ENCODE measurements at regions not wholly inside any gene's neighbourhood (a gene's known extent, or its start where the extent isn't known, plus 50 kb on each side); places are given as distances from the start of the nearest gene placed in this dataset.
"Not testable (repeated sequence)": the region's sequence is repeated elsewhere in the genome, so short reads cannot be mapped to it uniquely, and the experiment has no call there.

DNA sequence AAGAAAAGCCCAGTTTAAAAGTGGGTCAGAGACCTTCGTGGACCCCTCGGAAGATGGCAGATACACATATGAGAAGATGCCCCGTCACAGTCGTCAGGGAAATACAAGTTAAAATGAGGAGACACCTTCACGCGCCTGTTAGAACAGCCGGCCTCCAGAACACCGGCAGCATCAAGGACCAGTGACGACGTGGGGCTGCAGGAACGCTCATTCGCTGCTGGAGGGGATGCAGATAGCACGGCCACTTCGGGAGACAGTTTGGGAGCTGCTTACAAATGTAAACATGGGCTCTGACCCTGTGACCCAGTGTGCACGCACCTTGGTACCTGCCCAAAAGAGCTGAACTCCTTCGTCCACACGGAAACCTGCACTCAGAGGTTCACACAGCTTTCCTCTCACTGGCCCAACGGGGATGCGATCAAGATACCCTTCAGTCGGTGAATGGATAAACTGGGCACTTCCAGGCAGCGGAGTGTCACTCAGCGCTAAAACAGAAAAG, 83.7 kb upstream of the CTDP1 start:
- no peak for DNase-seq (ENCODE audit: low read depth in 4 of 4, low spot score in 3 of 4)

DNA sequence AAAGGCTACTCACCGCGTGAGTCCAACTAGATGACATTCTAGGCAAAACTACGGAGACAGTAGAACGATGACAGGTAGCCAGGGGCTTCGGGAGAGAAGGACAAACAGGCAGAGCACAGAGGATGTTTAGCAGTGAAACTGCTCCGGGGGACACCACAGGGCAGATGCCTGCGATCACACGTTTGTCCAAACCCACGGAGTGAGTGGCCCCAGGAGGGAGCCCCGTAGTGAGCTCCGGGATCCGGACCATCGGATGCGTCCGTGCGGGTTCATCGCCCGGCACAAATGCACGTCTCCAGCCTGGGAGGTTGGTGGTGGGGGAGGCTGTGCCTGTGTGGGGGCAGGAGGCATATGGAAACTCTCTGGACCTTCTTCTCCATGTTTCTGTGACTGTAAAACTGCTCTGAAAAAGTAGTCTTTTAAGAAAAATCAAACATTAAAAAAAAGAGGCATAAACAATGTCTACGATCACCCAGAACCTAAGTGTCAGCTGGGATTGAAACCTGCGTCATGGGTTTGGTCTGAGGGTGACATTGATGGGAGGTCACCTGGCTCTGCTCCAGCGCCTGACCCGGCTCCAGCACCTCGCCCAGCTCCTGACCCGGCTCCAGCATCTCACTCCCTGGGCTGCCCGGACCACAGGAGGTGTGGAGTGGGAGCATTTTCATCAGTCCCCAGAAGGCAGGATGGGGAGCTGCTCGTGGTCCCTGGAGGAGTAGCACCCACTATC, 83.0 kb upstream of the CTDP1 start:
- DNase-seq (ENCODE audit: low read depth in 4 of 4, low spot score in 3 of 4): no peak

DNA sequence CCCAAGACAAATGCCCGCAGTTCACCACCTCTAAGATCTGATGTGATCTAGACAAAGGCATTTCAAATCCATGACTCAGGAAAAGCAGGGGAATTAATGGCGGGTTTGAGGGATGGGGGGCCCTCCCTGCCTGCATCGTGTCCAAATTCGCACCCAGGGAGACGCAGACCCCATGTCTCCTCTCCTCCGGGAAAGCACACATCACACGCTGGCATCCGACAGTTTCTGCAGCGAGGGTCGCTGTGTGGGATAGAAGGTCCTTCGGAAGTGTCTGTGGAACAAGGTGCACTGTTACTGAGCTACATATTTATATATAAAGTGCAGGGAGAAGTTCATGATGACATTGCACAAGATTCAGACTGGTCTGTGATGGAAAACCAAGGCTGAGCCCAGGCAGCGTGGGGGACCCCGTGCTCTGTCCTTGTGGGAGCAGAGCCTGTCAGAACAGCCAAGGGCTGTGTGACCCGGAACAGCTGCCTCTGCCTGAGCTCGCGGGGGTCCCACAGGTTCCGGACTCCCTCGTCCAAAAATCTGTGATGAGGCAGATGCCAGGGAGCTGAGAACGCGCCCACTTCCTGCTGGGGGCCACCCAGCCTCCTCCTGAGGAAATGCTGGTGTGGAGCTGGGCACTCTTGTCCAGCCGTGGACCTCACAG, 82.3 kb upstream of the CTDP1 start:
- DNase-seq (ENCODE audit: low read depth in 4 of 4, low spot score in 3 of 4): no peak

DNA sequence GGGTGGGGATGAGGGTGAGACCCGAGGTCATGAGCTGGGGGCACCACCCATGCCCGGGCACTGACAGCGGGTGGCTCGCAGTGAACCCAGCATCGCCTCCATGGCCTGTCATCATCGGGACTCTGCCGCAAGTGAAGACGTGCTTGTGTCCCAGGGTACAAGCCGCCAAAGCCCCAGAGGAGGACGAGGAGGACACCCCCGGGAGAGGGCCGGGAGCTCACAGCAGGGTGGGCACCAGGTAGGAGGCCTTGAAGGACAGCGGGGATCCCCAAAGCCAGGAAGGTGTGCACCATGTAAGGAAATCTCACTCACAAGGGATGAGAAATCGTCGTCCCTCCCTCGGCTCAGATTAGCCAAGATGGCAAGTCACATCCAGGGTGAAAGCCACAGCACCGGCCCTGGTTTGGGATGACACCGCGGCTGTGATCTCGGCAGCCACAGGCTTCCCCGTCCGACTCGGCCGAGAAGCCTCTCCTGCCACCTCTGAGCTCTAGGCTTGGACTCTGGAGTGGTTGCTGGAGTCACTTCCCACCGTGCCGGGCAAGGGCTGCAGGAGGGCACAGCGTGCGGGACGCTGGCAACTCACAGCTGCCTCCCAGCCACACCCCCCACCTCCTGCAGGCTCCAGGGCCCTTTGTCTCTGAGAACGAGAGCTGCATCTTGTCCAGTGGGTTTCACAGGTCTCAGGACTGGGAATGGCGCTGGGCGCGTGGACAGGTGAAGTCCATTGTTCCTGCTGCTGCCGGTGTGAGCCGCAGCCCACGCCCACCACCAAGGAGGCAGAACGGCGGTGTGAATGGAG, 81.6 kb upstream of the CTDP1 start:
- no peak for DNase-seq (ENCODE audit: low read depth in 4 of 4, low spot score in 3 of 4)

- no peak for DNase-seq (ENCODE audit: low read depth in 4 of 4, low spot score in 3 of 4)
Measured at GRCh38 chr18:79598633-79599175, 80.9 kb upstream of the CTDP1 start.

- no peak for DNase-seq (ENCODE audit: low read depth in 4 of 4, low spot score in 3 of 4)
Measured at GRCh38 chr18:79599441-79599931, 80.1 kb upstream of the CTDP1 start.

- no peak for DNase-seq (ENCODE audit: low read depth in 4 of 4, low spot score in 3 of 4)
Measured at GRCh38 chr18:79600141-79600540, 79.5 kb upstream of the CTDP1 start.

GRCh38 chr18:79600596-79600995, 79.0 kb upstream of the CTDP1 start:
- no peak for DNase-seq (ENCODE audit: low read depth in 4 of 4, low spot score in 3 of 4)

DNA sequence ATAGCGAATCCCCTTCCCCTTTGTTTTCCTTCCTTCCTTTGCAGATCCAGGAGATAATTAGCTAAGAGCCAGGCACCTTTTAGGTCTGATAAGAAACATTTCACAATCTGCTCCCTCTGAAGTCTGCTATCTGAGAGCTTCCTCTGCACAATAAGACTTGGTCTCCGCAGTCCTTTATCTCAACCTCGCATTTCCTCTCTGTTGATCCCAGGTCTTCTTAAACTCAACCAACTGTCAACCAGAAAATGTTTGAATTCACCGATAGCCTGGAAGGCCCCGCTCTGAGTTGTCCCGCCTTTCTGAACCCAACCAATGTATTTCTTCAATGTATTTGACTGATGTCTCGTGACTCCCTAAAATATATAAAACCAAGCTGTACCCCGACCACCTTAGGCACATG, 78.4 kb upstream of the CTDP1 start:
- DNase-seq (ENCODE audit: low read depth in 4 of 4, low spot score in 3 of 4): no peak

DNA sequence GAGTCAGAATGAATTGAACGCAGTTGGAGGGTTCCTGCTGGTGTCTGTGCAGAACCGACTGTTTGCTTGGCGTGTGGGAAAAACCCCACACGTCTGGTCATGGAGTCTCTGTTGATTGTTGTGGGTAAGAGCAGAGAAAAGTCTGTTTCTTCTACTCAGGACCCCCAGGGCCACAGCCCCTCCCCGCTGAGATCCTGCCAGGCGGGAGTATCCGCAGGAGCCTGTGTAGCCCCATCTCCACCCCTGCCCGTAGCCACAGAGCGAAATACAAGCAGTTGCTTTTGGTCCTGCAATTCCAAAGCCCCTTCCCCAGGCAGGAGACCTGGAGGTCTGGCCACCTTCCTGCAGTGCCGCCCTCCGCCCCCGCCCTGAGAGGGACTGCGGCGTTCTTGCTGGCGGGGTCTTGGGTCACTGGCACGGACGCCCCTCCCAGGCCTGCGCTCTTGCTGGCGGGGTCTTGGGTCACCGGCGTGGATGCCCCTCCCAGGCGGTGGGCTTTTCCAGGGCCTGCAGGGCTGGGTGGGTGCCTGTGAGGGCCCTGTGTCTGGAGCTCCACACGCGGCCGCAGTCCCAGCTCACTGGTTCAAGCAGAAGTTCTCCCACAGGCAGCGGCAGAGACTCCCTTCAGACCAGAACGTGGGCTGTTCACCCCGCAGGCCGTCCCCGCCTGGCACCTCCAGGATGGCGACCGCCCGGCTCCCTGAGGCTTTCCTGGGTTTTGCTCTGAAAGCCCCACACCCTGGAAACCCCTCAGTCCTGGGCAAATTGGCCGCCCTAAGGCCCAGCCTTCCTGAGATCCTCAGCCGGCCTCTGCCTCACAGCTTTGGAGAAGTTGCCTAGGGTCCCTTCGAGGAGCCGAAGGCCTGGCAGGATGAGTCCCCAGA, 76.0 kb upstream of the CTDP1 start:
- DNase-seq (ENCODE audit: low read depth in 4 of 4, low spot score in 3 of 4): no peak

- DNase-seq (ENCODE audit: low read depth in 4 of 4, low spot score in 3 of 4): no peak
Measured at GRCh38 chr18:79604205-79604912, 75.2 kb upstream of the CTDP1 start.

- no peak for DNase-seq (ENCODE audit: low read depth in 4 of 4, low spot score in 3 of 4)
Measured at GRCh38 chr18:79604913-79605880, 74.4 kb upstream of the CTDP1 start.

- not testable (repeated sequence) for DNase-seq (ENCODE audit: low read depth in 4 of 4, low spot score in 3 of 4)
Measured at GRCh38 chr18:79606071-79606470, 73.5 kb upstream of the CTDP1 start.

GRCh38 chr18:79606621-79607331, 72.8 kb upstream of the CTDP1 start:
- no peak for DNase-seq (ENCODE audit: low read depth in 4 of 4, low spot score in 3 of 4)

DNA sequence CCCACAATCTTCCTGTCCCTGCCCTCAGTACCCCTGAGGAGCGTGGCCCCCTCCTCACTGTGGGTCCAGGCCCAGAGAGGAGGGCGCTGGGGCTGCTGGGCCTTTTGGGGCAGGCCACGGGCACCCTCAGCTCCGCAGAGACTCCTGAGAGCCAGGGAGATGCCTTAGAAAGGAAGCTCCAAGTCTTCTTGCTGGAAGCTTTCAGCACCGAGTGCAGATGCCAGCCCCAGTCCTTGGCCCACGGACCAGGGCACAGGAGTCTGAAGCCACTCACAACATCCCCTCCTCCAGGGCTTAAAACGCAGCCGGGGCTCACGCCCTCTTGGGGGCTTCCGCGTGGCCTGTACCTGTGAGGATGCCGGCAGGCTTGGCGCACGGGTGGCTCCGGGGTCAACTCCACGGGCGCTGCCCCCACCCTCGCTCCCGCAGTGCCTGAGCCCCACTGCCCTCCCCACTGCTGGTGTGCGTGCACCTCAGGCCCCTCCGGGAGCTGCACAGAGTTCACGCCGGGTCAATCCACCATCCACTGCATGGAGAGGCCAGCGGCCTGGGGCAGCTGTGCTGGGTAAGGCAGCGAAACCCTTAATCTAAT, 72.1 kb upstream of the CTDP1 start:
- no peak for DNase-seq (ENCODE audit: low read depth in 4 of 4, low spot score in 3 of 4)

GRCh38 chr18:79608069-79608468, 71.5 kb upstream of the CTDP1 start:
- no peak for DNase-seq (ENCODE audit: low read depth in 4 of 4, low spot score in 3 of 4)

GRCh38 chr18:79608535-79608934, 71.1 kb upstream of the CTDP1 start:
- no peak for DNase-seq (ENCODE audit: low read depth in 4 of 4, low spot score in 3 of 4)

All from right renal pelvis (tissue), 4 donors.